ENCODE measurements at regions not wholly inside any gene's neighbourhood (a gene's known extent, or its start where the extent isn't known, plus 50 kb on each side); places are given as distances from the start of the nearest gene placed in this dataset.

- H3K4me1 ChIP-seq, result peaks cover 0 to 11% (median 11%) of the 10 kb centered on the region in 4 donors
- no peak for TF ChIP-seq CTCF (IDR thresholded peaks at IDR 0.05)
- no peak for TF ChIP-seq POLR2A (IDR thresholded peaks at IDR 0.05)
- no peaks in the 10 kb centered on the region for H3K36me3 ChIP-seq
- peak overlapping the region in 1 of 4 donors; percentile 77 for H3K27ac ChIP-seq
- no peak for DNase-seq
- no peaks in the 10 kb centered on the region for H3K27me3 ChIP-seq
- H3K4me3 ChIP-seq, result no peak overlapping the region
- H3K9me3 ChIP-seq, result no peaks in the 10 kb centered on the region
These were observed 54.8 kb upstream of the FUT8 start for GRCh38 chr14:65357689-65358088.

GRCh38 chr14:65359503-65359902 is 53.0 kb upstream of the FUT8 start:
- TF ChIP-seq POLR2A (IDR thresholded peaks at IDR 0.05) (no peak), CTCF (IDR thresholded peaks at IDR 0.05) (peak in 3 of 6 experiments; percentile 25 to 41 (median 40))
- Histone ChIP-seq H3K36me3 (no peaks in the 10 kb centered on the region), H3K27ac (no peak overlapping the region), H3K4me3 (no peak overlapping the region), H3K4me1 (peaks cover 0 to 11% (median 8%) of the 10 kb centered on the region in 4 donors), H3K9me3 (no peaks in the 10 kb centered on the region), H3K27me3 (no peaks in the 10 kb centered on the region)
- DNase-seq, result no peak

- Histone ChIP-seq H3K27ac (peak overlapping the region in 1 of 4 donors; percentile 17), H3K4me1 (peaks cover 0 to 11% (median 5%) of the 10 kb centered on the region in 4 donors), H3K4me3 (no peak overlapping the region), H3K9me3 (no peaks in the 10 kb centered on the region), H3K36me3 (no peaks in the 10 kb centered on the region), H3K27me3 (no peaks in the 10 kb centered on the region)
- DNase-seq, result no peak
- TF ChIP-seq POLR2A (IDR thresholded peaks at IDR 0.05) (no peak), CTCF (IDR thresholded peaks at IDR 0.05) (no peak)
These were observed 52.3 kb upstream of the FUT8 start for GRCh38 chr14:65360144-65360784.

- no peak for DNase-seq
- Histone ChIP-seq H3K36me3 (no peaks in the 10 kb centered on the region), H3K9me3 (no peaks in the 10 kb centered on the region), H3K4me3 (no peak overlapping the region), H3K27ac (peak overlapping the region in 1 of 4 donors; percentile 42), H3K4me1 (peaks cover 0 to 7% (median 3%) of the 10 kb centered on the region in 4 donors), H3K27me3 (no peaks in the 10 kb centered on the region)
- TF ChIP-seq CTCF (IDR thresholded peaks at IDR 0.05) (no peak), POLR2A (IDR thresholded peaks at IDR 0.05) (no peak)
These were observed 50.6 kb upstream of the FUT8 start for GRCh38 chr14:65361920-65362319.

Small RNAs in the stretch of these regions (small RNA-seq; reads per million reads assigned to genes)
- gene AL355076.1 (0 reads per million in 2 donors), gene MIR4708 (0.13 to 0.29 reads per million in 2 donors)
